H1 (cell line): ENCODE measurements at regions not wholly inside any gene's neighbourhood (a gene's known extent, or its start where the extent isn't known, plus 50 kb on each side); places are given as distances from the start of the nearest gene placed in this dataset.
"Not testable (repeated sequence)": the region's sequence is repeated elsewhere in the genome, so short reads cannot be mapped to it uniquely, and the experiment has no call there.

Experiments used
- CTCF ChIA-PET: fragments of 300-600 bp; sonication (Branson Sonifier 250); formaldehyde crosslinking; loops from one replicate; lab custom pipeline; 2021; ENCODE audit not compliant: partially characterized antibody; lab: Charles Lee
- POLR2A ChIA-PET: fragments of 300-600 bp; sonication (Branson Sonifier 250); formaldehyde crosslinking; loops from one replicate; lab custom pipeline; 2021; ENCODE audit warnings: inconsistent platforms; ENCODE audit not compliant: partially characterized antibody; lab: Charles Lee
- DNase-seq, 2 experiments: peaks; one replicate each; pipeline versions ENCODE4 v3.0.0 to v3.0.0-alpha.2; 2010 to 2022; ENCODE audit warnings: low spot score in 2 of 2, low read depth in 1 of 2, mixed read lengths in 1 of 2
- FAIRE-seq: peaks from 2 replicates; lab custom pipeline; 2011; peaks lifted over from hg19 to GRCh38; lab: Jason Lieb, UNC
- H2AFZ ChIP-seq: 2 replicates; pipeline ENCODE4 v1.8.1; 2012; ENCODE audit warnings: low read length, inconsistent platforms
- H2AK5ac ChIP-seq: 2 replicates; pipeline ENCODE4 v1.6.1; 2013; ENCODE audit warnings: low read depth, low read length
- H2BK120ac ChIP-seq: replicated peaks from 2 replicates; pipeline ENCODE3; 2013; ENCODE audit warnings: low read depth, low read length, inconsistent platforms
- H2BK12ac ChIP-seq: 2 replicates; pipeline ENCODE4 v1.6.1; 2013; ENCODE audit warnings: low read depth, low read length
- H2BK15ac ChIP-seq: 2 replicates; pipeline ENCODE4 v1.6.1; 2013; ENCODE audit warnings: low read length
- H2BK20ac ChIP-seq: 2 replicates; pipeline ENCODE4 v1.6.1; 2013; ENCODE audit warnings: low read length
- H2BK5ac ChIP-seq: 2 replicates; pipeline ENCODE4 v1.6.1; 2013; ENCODE audit warnings: low read depth, low read length
- H3K14ac ChIP-seq: 2 replicates; pipeline ENCODE4 v1.6.1; 2013; ENCODE audit warnings: inconsistent platforms; ENCODE audit not compliant: insufficient read length
- H3K18ac ChIP-seq: 2 replicates; pipeline ENCODE4 v1.6.1; 2013; ENCODE audit warnings: low read length; ENCODE audit errors: extremely low read depth
- H3K23ac ChIP-seq: 2 replicates; pipeline ENCODE4 v1.6.1; 2013; ENCODE audit warnings: inconsistent platforms; ENCODE audit not compliant: insufficient read length
- H3K23me2 ChIP-seq: 2 replicates; pipeline ENCODE4 v1.6.1; 2013; ENCODE audit warnings: low read depth, low read length
- H3K27ac ChIP-seq: 2 replicates; pipeline ENCODE4 v1.6.1; 2011; ENCODE audit warnings: low read depth, low read length, inconsistent platforms
- H3K27me3 ChIP-seq, 4 experiments: replicated peaks in 1 of 4; 1 replicate in 1 of 4; 2 replicates in 3 of 4; pipeline versions ENCODE4 v1.6.1 to v1.8.1; 2011 to 2013; ENCODE audit warnings: low read length in 3 of 4, mild to moderate bottlenecking in 3 of 4, inconsistent platforms in 2 of 4, mixed read lengths in 2 of 4, moderate library complexity in 1 of 4; ENCODE audit not compliant: control insufficient read depth in 3 of 4, insufficient read depth in 3 of 4; ENCODE audit errors: extremely low read depth in 1 of 4
- H3K36me3 ChIP-seq, 4 experiments: 2 replicates each; pipeline versions ENCODE4 v1.6.1 to v1.8.1; 2011 to 2013; ENCODE audit warnings: mild to moderate bottlenecking in 4 of 4, low read length in 3 of 4, moderate library complexity in 2 of 4, control low read depth in 1 of 4, inconsistent platforms in 1 of 4; ENCODE audit not compliant: insufficient read depth in 4 of 4, control insufficient read depth in 2 of 4
- H3K4ac ChIP-seq: replicated peaks from 2 replicates; pipeline ENCODE3; 2013; ENCODE audit warnings: low read length, low read depth, mixed read lengths, inconsistent platforms; ENCODE audit not compliant: insufficient read length
- H3K4me1 ChIP-seq, 4 experiments: replicated peaks in 1 of 4; 1 replicate in 1 of 4; 2 replicates in 3 of 4; pipeline versions ENCODE4 v1.6.1 to v1.8.1; 2011 to 2013; ENCODE audit warnings: low read length in 3 of 4, inconsistent platforms in 2 of 4, mixed read lengths in 1 of 4; ENCODE audit not compliant: insufficient read depth in 4 of 4, control insufficient read depth in 3 of 4
- H3K4me2 ChIP-seq, 2 experiments: 2 replicates each; pipeline versions ENCODE4 v1.6.1 to v1.8.1; 2011 to 2013; ENCODE audit warnings: low read depth in 2 of 2, low read length in 2 of 2, control low read depth in 1 of 2, inconsistent platforms in 1 of 2, mild to moderate bottlenecking in 1 of 2; ENCODE audit not compliant: insufficient read depth in 1 of 2
- H3K4me3 ChIP-seq, 4 experiments: fragments of 200-600, 300-600 bp in 1 of 4; sonication (generic), shearing (Covaris generic), sonication (Bioruptor Twin) in 1 of 4; 2 replicates each; pipeline versions ENCODE4 v1.5.1 to v1.8.1; 2011 to 2016; ENCODE audit warnings: low read length in 4 of 4, low read depth in 3 of 4, control low read depth in 2 of 4, inconsistent platforms in 2 of 4, mild to moderate bottlenecking in 2 of 4, mixed read lengths in 1 of 4, moderate library complexity in 1 of 4; ENCODE audit not compliant: insufficient read depth in 2 of 4; ENCODE audit errors: extremely low read depth in 1 of 4
- H3K56ac ChIP-seq: replicated peaks from 2 replicates; pipeline ENCODE3; 2013; ENCODE audit warnings: low read depth, mild to moderate bottlenecking, mixed read lengths, low read length, inconsistent platforms; ENCODE audit not compliant: insufficient read length
- H3K79me1 ChIP-seq: 2 replicates; pipeline ENCODE4 v1.6.1; 2013; ENCODE audit warnings: low read depth, low read length, control low read depth
- H3K79me2 ChIP-seq, 2 experiments: 2 replicates each; pipeline versions ENCODE4 v1.6.1 to v1.8.1; 2012 to 2013; ENCODE audit warnings: low read length in 2 of 2, mild to moderate bottlenecking in 2 of 2, inconsistent platforms in 1 of 2; ENCODE audit not compliant: insufficient read depth in 2 of 2, control insufficient read depth in 1 of 2
- H3K9ac ChIP-seq, 4 experiments: replicated peaks in 1 of 4; 1 replicate in 1 of 4; 2 replicates in 3 of 4; pipeline versions ENCODE4 v1.6.1 to v1.8.1; 2011 to 2013; ENCODE audit warnings: low read depth in 3 of 4, low read length in 3 of 4, control low read depth in 2 of 4, mild to moderate bottlenecking in 2 of 4, moderate library complexity in 2 of 4, inconsistent platforms in 1 of 4; ENCODE audit errors: extremely low read depth in 1 of 4
- H3K9me3 ChIP-seq, 2 experiments: 2 replicates each; pipeline versions ENCODE4 v1.6.1 to v1.8.1; 2012 to 2013; ENCODE audit warnings: mild to moderate bottlenecking in 2 of 2, moderate library complexity in 2 of 2, control low read depth in 1 of 2, inconsistent platforms in 1 of 2, low read depth in 1 of 2, low read length in 1 of 2, mixed read lengths in 1 of 2; ENCODE audit not compliant: insufficient read depth in 2 of 2
- H4K20me1 ChIP-seq, 2 experiments: replicated peaks in 1 of 2; 2 replicates each; pipeline versions ENCODE3 to v1.8.1; 2011 to 2013; ENCODE audit warnings: inconsistent platforms in 2 of 2, low read length in 2 of 2, mild to moderate bottlenecking in 1 of 2; ENCODE audit not compliant: insufficient read depth in 2 of 2, control insufficient read depth in 1 of 2
- H4K5ac ChIP-seq: 2 replicates; pipeline ENCODE4 v1.6.1; 2013; ENCODE audit warnings: low read length, low read depth, mixed read lengths, inconsistent platforms; ENCODE audit not compliant: insufficient read length
- H4K8ac ChIP-seq: 2 replicates; pipeline ENCODE4 v1.8.0; 2013; ENCODE audit warnings: mild to moderate bottlenecking, moderate library complexity, low read length, inconsistent platforms; ENCODE audit not compliant: insufficient read depth; ENCODE audit errors: extremely low read depth
- H4K91ac ChIP-seq: replicated peaks from 2 replicates; pipeline ENCODE3; 2013; ENCODE audit warnings: low read length, mixed read lengths, inconsistent platforms; ENCODE audit not compliant: insufficient read length
- WGBS, 2 experiments: shearing (Covaris generic) in 1 of 2; methylation state at CpG; one replicate each; pipeline versions ENCODE4 v1.1.6 to v1.1.7; 2013 to 2015; ENCODE audit warnings: low lambda C conversion rate in 2 of 2, mixed read lengths in 2 of 2, inconsistent platforms in 1 of 2, low coverage in 1 of 2, missing lambda C conversion rate in 1 of 2; ENCODE audit not compliant: insufficient replicate concordance in 2 of 2, insufficient coverage in 1 of 2, insufficient read length in 1 of 2; ENCODE audit errors: extremely low coverage in 1 of 2, missing lambda C conversion rate in 1 of 2; 5-methylcytosine and 5-hydroxymethylcytosine counted together

GRCh38 chr15:81791322-81791721 is 254.5 kb downstream of the MEX3B start:
- H2AFZ ChIP-seq, H3K9ac ChIP-seq, H2BK5ac ChIP-seq, H4K91ac ChIP-seq, H2BK12ac ChIP-seq, H4K8ac ChIP-seq, H4K20me1 ChIP-seq, H3K79me1 ChIP-seq, H3K18ac ChIP-seq, H3K4ac ChIP-seq, H2BK20ac ChIP-seq, H3K27me3 ChIP-seq, H4K5ac ChIP-seq, POLR2A ChIA-PET, H2BK120ac ChIP-seq, H3K4me3 ChIP-seq, H3K27ac ChIP-seq, H2AK5ac ChIP-seq, CTCF ChIA-PET, H3K36me3 ChIP-seq, DNase-seq, FAIRE-seq, H3K4me2 ChIP-seq, H3K14ac ChIP-seq, H3K23ac ChIP-seq, H2BK15ac ChIP-seq, H3K23me2 ChIP-seq, H3K9me3 ChIP-seq, H3K56ac ChIP-seq: not testable (repeated sequence)
- 98% methylated on average over 2 of the region's 2 CpGs; no CpG with 5 or more reads in 1 of the 2 experiments for WGBS, 2 experiments
- H3K79me2 ChIP-seq: peaks cover 0 to 28% of the 10 kb centered on the region in 2 experiments; a peak in 2 of 4 replicates
- peaks cover 0 to 17% (median 12%) of the 10 kb centered on the region in 4 experiments; a peak in 4 of 7 replicates for H3K4me1 ChIP-seq
